PC-9 (cell line): ENCODE measurements at regions not wholly inside any gene's neighbourhood (a gene's known extent, or its start where the extent isn't known, plus 50 kb on each side); places are given as distances from the start of the nearest gene placed in this dataset.

Source experiments
- BruUV-seq: library from RNA; stranded (reverse); fragments of 400-500 nt; replicated peaks from 2 replicates; lab custom pipeline; 2021; lab: Mats Ljungman, UMichigan
- CTCF ChIA-PET: fragments of 300-600 bp; sonication (Branson Sonifier 250); formaldehyde crosslinking; loops from one replicate; lab custom pipeline; 2022; ENCODE audit warnings: antibody characterized with exemption; lab: Charles Lee
- POLR2A ChIA-PET: fragments of 300-600 bp; sonication (Branson Sonifier 250); formaldehyde crosslinking; loops from one replicate; lab custom pipeline; 2022; ENCODE audit warnings: antibody characterized with exemption; ENCODE audit not compliant: unreplicated experiment; lab: Charles Lee
- DNase-seq, 2 experiments: peaks; one replicate each; pipeline versions ENCODE4 v3.0.0 to v3.0.0-alpha.2; 2015 to 2022; ENCODE audit warnings: mixed read lengths in 1 of 2
- H2AFZ ChIP-seq: fragments of 200-600 bp; sonication (generic); 2 replicates; pipeline ENCODE4 v1.8.1; 2017; ENCODE audit warnings: antibody characterized with exemption
- H3F3A ChIP-seq: fragments of 200-600 bp; sonication (generic); 2 replicates; pipeline ENCODE4 v1.8.1; 2017; ENCODE audit warnings: antibody characterized with exemption, mild to moderate bottlenecking, low read depth; ENCODE audit not compliant: insufficient read depth
- H3K27ac ChIP-seq: fragments of 200-600 bp; sonication (generic); 2 replicates; pipeline ENCODE4 v1.6.1; 2016; ENCODE audit warnings: mixed run types
- H3K27me3 ChIP-seq: fragments of 200-600 bp; sonication (generic); 2 replicates; pipeline ENCODE4 v1.6.1; 2016; ENCODE audit warnings: low read depth, mixed run types; ENCODE audit not compliant: insufficient read depth
- H3K36me3 ChIP-seq: fragments of 200-600 bp; sonication (generic); 2 replicates; pipeline ENCODE4 v1.6.1; 2016; ENCODE audit warnings: low read depth, mixed run types
- H3K4me1 ChIP-seq: fragments of 200-600 bp; sonication (generic); replicated peaks from 2 replicates; pipeline ENCODE4 v1.6.1; 2016; ENCODE audit warnings: mixed run types; ENCODE audit not compliant: insufficient read depth
- H3K4me2 ChIP-seq: fragments of 200-600 bp; sonication (generic); 2 replicates; pipeline ENCODE4 v1.6.1; 2017; ENCODE audit warnings: mixed run types
- H3K4me3 ChIP-seq: fragments of 200-600 bp; sonication (generic); 2 replicates; pipeline ENCODE4 v1.6.1; 2016; ENCODE audit warnings: mixed run types
- H3K79me2 ChIP-seq: fragments of 200-600 bp; sonication (generic); 2 replicates; pipeline ENCODE4 v1.6.1; 2017; ENCODE audit warnings: low read depth, mixed run types
- H3K9me2 ChIP-seq: fragments of 200-600 bp; sonication (generic); 2 replicates; pipeline ENCODE4 v1.8.1; 2017; ENCODE audit warnings: mild to moderate bottlenecking; ENCODE audit not compliant: insufficient read depth
- H3K9me3 ChIP-seq: fragments of 200-600 bp; sonication (generic); 2 replicates; pipeline ENCODE4 v1.8.1; 2016; ENCODE audit warnings: low read depth; ENCODE audit not compliant: insufficient read depth
- H4K20me1 ChIP-seq: fragments of 200-600 bp; sonication (generic); 2 replicates; pipeline ENCODE4 v1.8.1; 2017; ENCODE audit not compliant: insufficient read depth
- CTCF ChIP-seq: fragments of 200-600 bp; sonication (generic); conservative IDR thresholded peaks from 2 replicates; pipeline ENCODE4 v1.6.1; 2017; ENCODE audit warnings: mixed run types, antibody characterized with exemption, mild to moderate bottlenecking, moderate library complexity
- EZH2 ChIP-seq: fragments of 200-600 bp; sonication (generic); IDR thresholded peaks from 2 replicates; pipeline ENCODE4 v1.8.0; 2017; ENCODE audit warnings: antibody characterized with exemption, low read depth
- intact Hi-C: fragments of 100-400 bp; cut with micrococcal nuclease; formaldehyde crosslinking; loops from one replicate; pipeline ENCODE4 v1.10.0; 2022; ENCODE audit not compliant: unreplicated experiment

- Histone ChIP-seq H3K4me3 (no peak overlapping the region), H2AFZ (no peak overlapping the region), H3K27ac (no peak overlapping the region), H3F3A (no peaks in the 10 kb centered on the region), H3K79me2 (no peaks in the 10 kb centered on the region), H3K4me1 (peaks cover 3% of the 10 kb centered on the region), H3K36me3 (no peaks in the 10 kb centered on the region), H3K9me2 (no peaks in the 10 kb centered on the region), H3K4me2 (no peak overlapping the region), H3K27me3 (no peaks in the 10 kb centered on the region), H3K9me3 (no peaks in the 10 kb centered on the region), H4K20me1 (no peaks in the 10 kb centered on the region)
- CTCF ChIA-PET: no interaction called here
- BruUV-seq: no TSS peak
- POLR2A ChIA-PET: no interaction called here
- intact Hi-C loops: no loop called here
- TF ChIP-seq EZH2: no peak
- TF ChIP-seq CTCF: no peak
- no peak for DNase-seq
These were observed 78.1 kb downstream of the SIK1 start for GRCh38 chr21:43348801-43349261.

DNA sequence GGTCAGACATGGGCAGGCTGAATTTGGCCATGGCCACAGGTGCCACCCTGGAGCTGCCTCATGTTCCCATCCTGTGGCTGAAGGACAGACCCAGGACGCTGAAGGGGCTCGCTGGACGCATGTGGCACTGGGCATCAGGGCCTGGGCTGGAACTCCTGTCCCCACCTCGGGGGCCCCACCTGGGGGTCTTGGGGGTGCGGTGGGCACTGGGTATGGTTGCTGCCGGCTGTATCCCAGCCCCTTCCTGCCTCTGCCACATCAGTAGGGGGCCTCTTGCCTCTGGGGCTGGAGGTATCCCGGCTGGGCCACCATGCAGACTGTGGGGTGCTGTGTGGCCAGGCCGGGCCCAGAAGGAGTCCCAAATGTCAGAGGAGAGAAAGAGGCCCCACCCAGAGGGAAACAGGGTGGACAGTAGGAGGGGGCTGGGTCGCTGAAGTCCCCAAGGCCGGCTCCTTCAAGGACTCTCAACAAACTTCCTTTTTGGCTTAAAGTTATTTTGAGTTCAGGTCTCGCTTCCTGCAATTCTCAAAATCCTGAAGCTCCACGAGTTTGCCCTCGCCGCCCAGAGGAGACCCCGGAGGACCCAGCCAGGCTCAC, 78.7 kb downstream of the SIK1 start:
- no peak for DNase-seq
- CTCF ChIA-PET: no interaction called here
- H3K79me2 ChIP-seq: no peaks in the 10 kb centered on the region
- H3K4me2 ChIP-seq: no peak overlapping the region
- TF ChIP-seq CTCF (no peak), EZH2 (no peak)
- no TSS peak for BruUV-seq
- no peak overlapping the region for H3K27ac ChIP-seq
- H3K27me3 ChIP-seq: no peaks in the 10 kb centered on the region
- no peaks in the 10 kb centered on the region for H4K20me1 ChIP-seq
- no peaks in the 10 kb centered on the region for H3K9me3 ChIP-seq
- no peak overlapping the region for H2AFZ ChIP-seq
- intact Hi-C loops: no loop called here
- peaks cover 9% of the 10 kb centered on the region for H3K4me1 ChIP-seq
- H3F3A ChIP-seq: peaks cover 3% of the 10 kb centered on the region; the same call in 1 of the 2 replicates
- no peaks in the 10 kb centered on the region for H3K36me3 ChIP-seq
- POLR2A ChIA-PET: no interaction called here
- no peaks in the 10 kb centered on the region for H3K9me2 ChIP-seq
- no peak overlapping the region for H3K4me3 ChIP-seq

DNA sequence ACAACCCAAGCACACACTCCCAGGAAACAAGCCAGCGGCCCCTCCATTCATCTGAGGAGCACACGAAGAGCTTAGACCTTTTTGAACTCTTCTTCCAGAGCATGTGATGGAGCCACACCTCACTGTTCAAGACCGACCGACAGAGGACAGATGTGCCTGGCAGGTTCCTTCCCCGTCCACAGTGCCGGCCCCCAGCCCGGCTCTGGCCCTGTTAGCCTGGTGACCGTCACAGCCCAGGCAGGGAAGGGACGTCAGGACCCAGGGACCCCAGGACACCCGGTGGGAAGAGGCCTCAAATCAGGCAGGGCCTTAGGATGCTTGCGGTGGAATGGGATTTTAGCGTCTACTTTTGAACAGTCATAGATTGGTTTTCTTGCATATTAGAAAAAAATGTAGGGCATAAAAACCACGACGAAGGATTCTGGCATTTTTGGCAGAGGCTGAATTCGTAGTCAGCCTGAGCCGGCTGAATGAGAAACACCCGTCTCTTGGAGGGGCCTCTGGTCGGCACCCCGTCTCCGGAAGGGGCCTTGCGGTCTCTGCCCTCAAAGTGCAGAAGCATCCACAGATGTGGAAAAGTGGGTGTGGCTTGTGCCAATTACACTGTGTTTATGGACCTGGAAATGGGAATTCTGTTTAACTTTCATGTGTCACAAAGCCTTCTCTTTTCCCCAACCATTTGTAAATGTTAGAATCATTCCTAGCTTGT, 79.3 kb downstream of the SIK1 start:
- ChIA-PET CTCF (no interaction called here), POLR2A (no interaction called here)
- no peak for DNase-seq
- H3K9me2 ChIP-seq: no peaks in the 10 kb centered on the region
- H4K20me1 ChIP-seq: no peaks in the 10 kb centered on the region
- TF ChIP-seq EZH2 (no peak), CTCF (no peak)
- BruUV-seq: no TSS peak
- peaks cover 15% of the 10 kb centered on the region for H3K4me1 ChIP-seq
- no peak overlapping the region for H2AFZ ChIP-seq
- H3K4me2 ChIP-seq: no peak overlapping the region
- no peak overlapping the region for H3K4me3 ChIP-seq
- H3F3A ChIP-seq: peaks cover 5% of the 10 kb centered on the region; the same call in 1 of the 2 replicates
- no peaks in the 10 kb centered on the region for H3K36me3 ChIP-seq
- H3K9me3 ChIP-seq: no peaks in the 10 kb centered on the region
- intact Hi-C loops: no loop called here
- no peak overlapping the region for H3K27ac ChIP-seq
- H3K79me2 ChIP-seq: no peaks in the 10 kb centered on the region
- no peaks in the 10 kb centered on the region for H3K27me3 ChIP-seq
